ENCODE measurements at regions not wholly inside any gene's neighbourhood (a gene's known extent, or its start where the extent isn't known, plus 50 kb on each side); places are given as distances from the start of the nearest gene placed in this dataset.
"Not testable (repeated sequence)": the region's sequence is repeated elsewhere in the genome, so short reads cannot be mapped to it uniquely, and the experiment has no call there.

DNA sequence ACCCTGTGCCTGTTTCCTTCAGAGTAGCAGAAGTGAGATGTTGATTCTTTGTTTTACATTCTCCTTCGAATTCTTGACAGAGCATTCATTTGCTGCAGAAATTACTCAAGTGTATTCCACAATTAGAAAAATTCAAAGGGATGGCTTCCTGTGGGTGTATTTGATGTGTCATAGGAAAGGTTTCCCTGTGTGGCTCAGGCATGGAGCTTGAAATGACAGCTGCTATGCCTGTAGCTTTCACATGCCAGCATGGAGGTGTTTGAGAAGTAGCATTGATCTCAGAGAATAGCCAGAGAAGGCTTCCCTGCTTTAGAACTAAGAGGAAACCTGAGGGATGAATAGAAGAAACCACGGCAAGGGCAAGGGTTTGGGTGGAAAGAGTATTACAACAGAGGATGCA lies 317.2 kb upstream of the DEPDC1 start:
- no peak overlapping the region for H3K9ac ChIP-seq (ENCODE audit: low read length in 3 of 3)
- no peaks in the 10 kb centered on the region for H3K27me3 ChIP-seq (ENCODE audit: control insufficient read depth, insufficient read depth, low read length)
- H3K4me1 ChIP-seq (ENCODE audit: control insufficient read depth in 2 of 3, insufficient read depth in 2 of 3, low read depth in 1 of 3, low read length in 3 of 3): peaks cover 0 to 2% (median 0%) of the 10 kb centered on the region in 3 donors
- no peak for DNase-seq
- H3K36me3 ChIP-seq (ENCODE audit: control insufficient read depth in 2 of 3, insufficient read depth in 3 of 3, low read length in 3 of 3): no peaks in the 10 kb centered on the region
- intact Hi-C loops (cut with DNase I): no loop called here
- TF ChIP-seq, protein P1, sequence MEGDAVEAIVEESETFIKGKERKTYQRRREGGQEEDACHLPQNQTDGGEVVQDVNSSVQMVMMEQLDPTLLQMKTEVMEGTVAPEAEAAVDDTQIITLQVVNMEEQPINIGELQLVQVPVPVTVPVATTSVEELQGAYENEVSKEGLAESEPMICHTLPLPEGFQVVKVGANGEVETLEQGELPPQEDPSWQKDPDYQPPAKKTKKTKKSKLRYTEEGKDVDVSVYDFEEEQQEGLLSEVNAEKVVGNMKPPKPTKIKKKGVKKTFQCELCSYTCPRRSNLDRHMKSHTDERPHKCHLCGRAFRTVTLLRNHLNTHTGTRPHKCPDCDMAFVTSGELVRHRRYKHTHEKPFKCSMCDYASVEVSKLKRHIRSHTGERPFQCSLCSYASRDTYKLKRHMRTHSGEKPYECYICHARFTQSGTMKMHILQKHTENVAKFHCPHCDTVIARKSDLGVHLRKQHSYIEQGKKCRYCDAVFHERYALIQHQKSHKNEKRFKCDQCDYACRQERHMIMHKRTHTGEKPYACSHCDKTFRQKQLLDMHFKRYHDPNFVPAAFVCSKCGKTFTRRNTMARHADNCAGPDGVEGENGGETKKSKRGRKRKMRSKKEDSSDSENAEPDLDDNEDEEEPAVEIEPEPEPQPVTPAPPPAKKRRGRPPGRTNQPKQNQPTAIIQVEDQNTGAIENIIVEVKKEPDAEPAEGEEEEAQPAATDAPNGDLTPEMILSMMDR (IDR thresholded peaks at IDR 0.05; ENCODE audit: borderline replicate concordance, extremely low read depth, insufficient read depth): no peak
- no peak overlapping the region for H3K4me3 ChIP-seq (ENCODE audit: low read length in 3 of 3)
- no peak for FAIRE-seq
- no peak overlapping the region for H3K27ac ChIP-seq (ENCODE audit: low read depth in 2 of 2, low read length in 2 of 2)
- H3K9me3 ChIP-seq (ENCODE audit: control insufficient read depth in 2 of 3, insufficient read depth in 1 of 3, low read length in 3 of 3): no peaks in the 10 kb centered on the region

DNA sequence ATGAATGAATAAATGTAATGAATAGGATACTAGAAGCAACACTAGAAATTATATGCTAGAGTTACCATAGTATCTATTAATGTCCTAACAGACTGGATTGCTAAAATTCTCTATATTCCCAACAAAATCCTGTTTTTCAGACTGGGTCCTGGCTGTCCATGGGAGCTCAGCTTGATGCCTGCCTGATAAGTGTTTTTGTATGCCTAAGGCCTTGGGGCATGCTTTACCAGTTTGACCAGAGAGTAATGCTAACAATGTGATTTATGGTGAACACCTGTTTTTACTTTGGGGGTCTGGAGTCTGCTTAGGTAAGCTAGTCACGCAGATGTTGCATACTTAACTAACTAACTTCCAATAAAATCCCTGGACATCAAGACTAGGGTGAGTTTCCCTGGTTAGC lies 318.8 kb upstream of the DEPDC1 start:
- intact Hi-C loops (cut with DNase I): no loop called here
- Histone ChIP-seq H3K4me3 (ENCODE audit: low read length in 3 of 3) (no peak overlapping the region), H3K36me3 (ENCODE audit: control insufficient read depth in 2 of 3, insufficient read depth in 3 of 3, low read length in 3 of 3) (no peaks in the 10 kb centered on the region), H3K4me1 (ENCODE audit: control insufficient read depth in 2 of 3, insufficient read depth in 2 of 3, low read depth in 1 of 3, low read length in 3 of 3) (peaks cover 0 to 2% (median 0%) of the 10 kb centered on the region in 3 donors), H3K9me3 (ENCODE audit: control insufficient read depth in 2 of 3, insufficient read depth in 1 of 3, low read length in 3 of 3) (no peaks in the 10 kb centered on the region), H3K27ac (ENCODE audit: low read depth in 2 of 2, low read length in 2 of 2) (no peak overlapping the region), H3K9ac (ENCODE audit: low read length in 3 of 3) (no peak overlapping the region), H3K27me3 (ENCODE audit: control insufficient read depth, insufficient read depth, low read length) (no peaks in the 10 kb centered on the region)
- TF ChIP-seq, protein P1 (IDR thresholded peaks at IDR 0.05; ENCODE audit: borderline replicate concordance, extremely low read depth, insufficient read depth): no peak
- peak in 2 of 5 donors; percentile 32 to 37 for DNase-seq
- FAIRE-seq: no peak

DNA sequence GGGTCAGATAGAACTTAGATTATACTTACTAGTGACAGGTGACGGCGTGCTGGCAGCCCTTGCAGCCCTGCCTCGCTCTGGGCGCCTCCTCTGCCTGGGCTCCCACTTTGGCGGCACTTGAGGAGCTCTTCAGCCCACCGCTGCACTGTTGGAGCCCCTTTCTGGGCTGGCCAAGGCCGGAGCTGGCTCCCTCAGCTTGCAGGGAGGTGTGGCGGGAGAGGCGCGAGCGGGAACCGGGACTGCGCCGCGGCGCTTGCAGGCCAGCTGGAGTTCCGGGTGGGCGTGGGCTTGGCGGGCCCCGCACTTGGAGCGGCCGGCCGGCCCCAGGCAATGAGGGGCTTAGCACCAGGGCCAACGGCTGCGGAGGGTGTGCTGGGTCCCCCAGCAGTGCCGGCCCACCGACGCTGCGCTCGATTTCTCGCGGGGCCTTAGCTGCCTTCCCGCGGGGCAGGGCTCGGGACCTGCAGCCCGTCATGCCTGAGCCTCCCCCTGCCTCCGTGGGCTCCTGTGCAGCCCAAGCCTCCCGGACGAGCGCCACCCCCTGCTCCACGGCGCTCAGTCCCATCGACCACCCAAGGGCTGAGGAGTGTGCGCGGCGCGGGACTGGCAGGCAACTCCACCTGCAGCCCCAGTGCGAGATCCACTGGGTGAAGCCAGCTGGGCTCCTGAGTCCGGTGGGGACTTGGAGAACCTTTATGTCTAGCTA lies 320.8 kb upstream of the DEPDC1 start:
- H3K4me3 ChIP-seq (ENCODE audit: low read length in 3 of 3); H3K9me3 ChIP-seq (ENCODE audit: control insufficient read depth in 2 of 3, insufficient read depth in 1 of 3, low read length in 3 of 3); H3K36me3 ChIP-seq (ENCODE audit: control insufficient read depth in 2 of 3, insufficient read depth in 3 of 3, low read length in 3 of 3); H3K9ac ChIP-seq (ENCODE audit: low read length in 3 of 3); FAIRE-seq; intact Hi-C loops (cut with DNase I); H3K27ac ChIP-seq (ENCODE audit: low read depth in 2 of 2, low read length in 2 of 2); H3K4me1 ChIP-seq (ENCODE audit: control insufficient read depth in 2 of 3, insufficient read depth in 2 of 3, low read depth in 1 of 3, low read length in 3 of 3); H3K27me3 ChIP-seq (ENCODE audit: control insufficient read depth, insufficient read depth, low read length): not testable (repeated sequence)
- DNase-seq: peak in 1 of 5 donors; percentile 47

DNA sequence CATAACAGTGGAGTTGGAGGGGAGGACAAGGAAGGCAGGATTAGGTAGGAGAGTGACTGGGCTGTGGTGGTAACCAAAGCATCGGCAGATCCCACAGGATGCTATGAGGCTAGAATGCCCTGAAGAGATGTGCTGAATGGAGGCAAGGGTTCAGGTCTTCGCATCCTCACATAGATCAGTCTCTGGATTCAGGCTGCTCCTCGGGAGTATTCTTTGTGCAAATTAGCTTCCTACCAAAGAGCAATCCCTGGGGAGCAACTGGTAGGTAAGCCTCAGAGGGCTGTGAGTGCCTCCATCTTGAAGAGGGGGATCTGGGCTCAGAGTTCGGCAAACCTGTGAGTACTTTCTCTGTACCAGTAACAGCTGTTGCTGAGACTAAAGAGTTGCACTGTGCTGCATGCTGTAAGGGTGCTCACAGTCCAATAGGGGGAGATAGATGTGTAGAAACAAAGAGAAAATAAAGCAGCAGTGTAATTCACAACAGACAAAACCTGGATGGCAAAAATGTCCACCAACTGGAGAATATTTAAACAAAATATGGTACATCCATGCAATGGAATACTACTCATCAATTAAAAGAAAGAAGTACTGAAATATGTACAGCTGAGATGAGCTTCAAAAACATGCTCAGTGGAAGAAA lies 322.4 kb upstream of the DEPDC1 start:
- no peak overlapping the region for H3K9ac ChIP-seq (ENCODE audit: low read length in 3 of 3)
- no peak overlapping the region for H3K27ac ChIP-seq (ENCODE audit: low read depth in 2 of 2, low read length in 2 of 2)
- H3K4me1 ChIP-seq (ENCODE audit: control insufficient read depth in 2 of 3, insufficient read depth in 2 of 3, low read depth in 1 of 3, low read length in 3 of 3): peaks cover 0 to 2% (median 0%) of the 10 kb centered on the region in 3 donors
- H3K9me3 ChIP-seq (ENCODE audit: control insufficient read depth in 2 of 3, insufficient read depth in 1 of 3, low read length in 3 of 3): no peaks in the 10 kb centered on the region
- TF ChIP-seq, protein P1 (IDR thresholded peaks at IDR 0.05; ENCODE audit: borderline replicate concordance, extremely low read depth, insufficient read depth): peak; percentile 42
- DNase-seq: peak in 1 of 5 donors; percentile 9
- no peaks in the 10 kb centered on the region for H3K27me3 ChIP-seq (ENCODE audit: control insufficient read depth, insufficient read depth, low read length)
- no peak overlapping the region for H3K4me3 ChIP-seq (ENCODE audit: low read length in 3 of 3)
- intact Hi-C loops (cut with DNase I): no loop called here
- H3K36me3 ChIP-seq (ENCODE audit: control insufficient read depth in 2 of 3, insufficient read depth in 3 of 3, low read length in 3 of 3): no peaks in the 10 kb centered on the region
- FAIRE-seq: no peak

Data from kidney (tissue), 13 donors.